Right atrium auricular region (tissue), 2 donors: ENCODE measurements at regions not wholly inside any gene's neighbourhood (a gene's known extent, or its start where the extent isn't known, plus 50 kb on each side); places are given as distances from the start of the nearest gene placed in this dataset.

ENCODE experiments used
- DNase-seq: peaks from one replicate; pipeline ENCODE4 v3.0.0-alpha.2; 2019; ENCODE audit warnings: low spot score
- H3K27ac ChIP-seq, 2 donors: fragments of 200-600 bp; sonication (generic); 1 replicate in 1 of 2; 2 replicates in 1 of 2; pipeline ENCODE4 v1.5.1; 2016 to 2019
- H3K27me3 ChIP-seq, 2 donors: fragments of 200-600 bp; sonication (generic); one replicate each; pipeline versions ENCODE4 v1.5.1 to v1.6.0; 2017 to 2019
- H3K36me3 ChIP-seq: fragments of 200-600 bp; sonication (generic); one replicate; pipeline ENCODE4 v1.5.1; 2016
- H3K4me1 ChIP-seq, 2 donors: fragments of 200-600 bp; sonication (generic); one replicate each; pipeline versions ENCODE4 v1.5.1 to v1.6.0; 2017 to 2019
- H3K4me3 ChIP-seq, 2 donors: fragments of 200-600 bp; sonication (generic); 1 replicate in 1 of 2; 2 replicates in 1 of 2; pipeline ENCODE4 v1.5.1; 2017 to 2019; ENCODE audit warnings: mild to moderate bottlenecking in 1 of 2, moderate library complexity in 1 of 2
- H3K9me3 ChIP-seq, 2 donors: fragments of 200-600 bp; sonication (generic); one replicate each; pipeline ENCODE4 v1.5.1; 2019
- TF ChIP-seq, protein P1 (sequence below), 2 donors: fragments of 200-600 bp; sonication (generic); IDR thresholded peaks; one replicate each; pipeline ENCODE4 v1.5.1; 2019; ENCODE audit warnings: antibody characterized with exemption in 2 of 2

DNA sequence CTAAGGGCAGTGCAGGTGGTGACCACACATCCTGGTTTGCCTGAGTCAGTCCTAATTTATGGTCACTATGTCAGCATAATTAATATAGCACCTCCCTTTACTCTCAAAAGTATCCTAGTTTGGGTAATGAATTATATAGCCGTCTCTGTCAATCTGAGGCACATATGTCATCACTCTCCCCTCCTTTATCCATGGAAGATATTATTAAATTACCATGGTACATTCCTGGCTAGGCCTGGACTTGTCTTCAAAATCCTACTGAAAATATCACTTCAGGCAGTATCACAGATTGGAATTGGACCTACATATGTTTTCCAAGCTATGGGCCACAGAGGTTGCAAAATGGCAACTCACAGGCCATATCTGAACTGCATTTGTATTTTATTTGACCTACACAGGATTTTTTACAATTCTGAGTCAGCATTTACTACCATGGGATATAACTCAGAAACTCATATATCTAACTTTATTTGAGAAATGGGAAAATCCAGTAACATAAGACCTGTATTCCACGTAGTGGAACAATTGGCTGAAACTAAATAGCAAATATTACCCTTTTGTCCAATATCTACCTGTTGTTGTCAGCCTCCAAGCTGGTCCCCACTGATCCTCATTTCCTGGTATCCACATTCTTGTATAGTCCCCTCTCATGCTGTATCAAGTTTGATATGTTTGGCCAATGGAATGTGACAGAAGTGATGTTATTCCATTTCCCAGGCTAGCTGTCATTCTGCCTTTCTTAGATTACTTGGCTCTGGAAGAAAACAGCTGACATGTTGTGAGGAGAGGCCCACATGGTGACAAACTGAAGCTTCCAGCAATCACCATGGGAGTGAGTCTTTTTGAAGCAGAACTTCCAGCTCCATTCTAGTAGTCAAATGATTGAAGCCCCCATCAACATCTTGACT is 102.5 kb upstream of the MDM1 start:
- Histone ChIP-seq H3K9me3 (peaks cover 0 to 7% of the 10 kb centered on the region in 2 donors), H3K27ac (no peak overlapping the region), H3K36me3 (no peaks in the 10 kb centered on the region), H3K4me3 (no peak overlapping the region), H3K27me3 (no peaks in the 10 kb centered on the region), H3K4me1 (no peaks in the 10 kb centered on the region)
- no peak for DNase-seq
- TF ChIP-seq, protein P1, sequence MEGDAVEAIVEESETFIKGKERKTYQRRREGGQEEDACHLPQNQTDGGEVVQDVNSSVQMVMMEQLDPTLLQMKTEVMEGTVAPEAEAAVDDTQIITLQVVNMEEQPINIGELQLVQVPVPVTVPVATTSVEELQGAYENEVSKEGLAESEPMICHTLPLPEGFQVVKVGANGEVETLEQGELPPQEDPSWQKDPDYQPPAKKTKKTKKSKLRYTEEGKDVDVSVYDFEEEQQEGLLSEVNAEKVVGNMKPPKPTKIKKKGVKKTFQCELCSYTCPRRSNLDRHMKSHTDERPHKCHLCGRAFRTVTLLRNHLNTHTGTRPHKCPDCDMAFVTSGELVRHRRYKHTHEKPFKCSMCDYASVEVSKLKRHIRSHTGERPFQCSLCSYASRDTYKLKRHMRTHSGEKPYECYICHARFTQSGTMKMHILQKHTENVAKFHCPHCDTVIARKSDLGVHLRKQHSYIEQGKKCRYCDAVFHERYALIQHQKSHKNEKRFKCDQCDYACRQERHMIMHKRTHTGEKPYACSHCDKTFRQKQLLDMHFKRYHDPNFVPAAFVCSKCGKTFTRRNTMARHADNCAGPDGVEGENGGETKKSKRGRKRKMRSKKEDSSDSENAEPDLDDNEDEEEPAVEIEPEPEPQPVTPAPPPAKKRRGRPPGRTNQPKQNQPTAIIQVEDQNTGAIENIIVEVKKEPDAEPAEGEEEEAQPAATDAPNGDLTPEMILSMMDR (IDR thresholded peaks at IDR 0.05): no peak

DNA sequence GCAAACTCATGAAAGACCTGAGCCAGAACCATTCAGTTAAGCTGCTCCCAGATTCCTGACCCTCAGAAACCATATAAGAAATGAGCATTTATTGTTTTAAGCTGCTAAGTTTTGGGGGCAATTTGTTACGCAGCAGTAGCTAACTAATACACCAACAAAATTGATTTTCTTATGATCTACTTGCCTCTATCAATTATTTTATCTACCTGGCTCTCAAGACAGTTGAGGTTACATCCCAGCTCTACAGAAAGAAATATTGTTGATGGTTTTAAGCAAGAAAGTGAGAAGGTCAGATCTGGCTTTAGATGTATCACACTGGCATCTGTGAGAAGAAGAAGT is 103.1 kb upstream of the MDM1 start:
- Histone ChIP-seq H3K9me3 (peaks cover 0 to 7% of the 10 kb centered on the region in 2 donors), H3K4me1 (no peaks in the 10 kb centered on the region), H3K4me3 (no peak overlapping the region), H3K27ac (no peak overlapping the region), H3K27me3 (no peaks in the 10 kb centered on the region), H3K36me3 (no peaks in the 10 kb centered on the region)
- DNase-seq: no peak
- TF ChIP-seq, protein P1 (IDR thresholded peaks at IDR 0.05): no peak

DNA sequence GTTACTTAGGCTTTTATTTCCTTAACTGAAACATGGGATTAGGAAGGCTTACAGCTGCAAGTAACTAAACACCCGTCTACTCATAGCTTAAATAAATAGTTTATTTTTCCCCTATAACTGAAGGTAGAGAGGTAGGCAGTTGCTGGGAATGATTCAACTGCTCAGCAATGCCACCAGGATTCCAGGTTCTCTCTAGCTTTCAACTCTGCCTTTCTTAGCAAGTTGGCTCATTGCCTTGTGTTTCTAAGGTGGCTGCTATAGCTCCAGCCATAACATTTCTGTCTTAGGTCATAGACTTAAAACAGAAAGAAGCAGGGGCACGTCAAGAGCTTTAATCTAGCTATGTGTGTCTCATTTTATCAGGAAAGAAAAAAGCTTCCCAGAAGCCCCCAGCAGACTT is 103.7 kb upstream of the MDM1 start:
- TF ChIP-seq, protein P1 (IDR thresholded peaks at IDR 0.05): no peak
- peaks cover 0 to 7% of the 10 kb centered on the region in 2 donors for H3K9me3 ChIP-seq
- no peaks in the 10 kb centered on the region for H3K27me3 ChIP-seq
- H3K4me1 ChIP-seq: no peaks in the 10 kb centered on the region
- H3K27ac ChIP-seq: no peak overlapping the region
- no peaks in the 10 kb centered on the region for H3K36me3 ChIP-seq
- DNase-seq: no peak
- no peak overlapping the region for H3K4me3 ChIP-seq

DNA sequence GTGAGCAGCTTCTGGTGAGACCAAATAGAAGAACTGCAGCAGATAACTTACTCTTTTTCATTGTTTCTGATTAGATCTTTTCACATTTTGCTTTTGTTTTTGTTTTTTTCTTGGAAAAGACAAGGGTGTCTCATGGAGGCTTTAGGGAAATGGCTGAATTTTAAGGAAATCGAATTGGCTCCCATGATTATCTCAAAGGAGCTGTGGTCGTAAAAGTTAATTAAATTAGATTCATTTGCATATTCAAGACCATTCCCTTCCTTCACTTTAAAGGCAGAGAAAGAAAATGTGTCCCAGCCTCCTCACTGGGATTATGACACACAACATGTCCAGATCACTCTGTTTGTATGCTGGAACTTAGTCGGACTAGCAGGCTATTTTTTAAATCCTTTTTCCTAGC is 106.4 kb upstream of the MDM1 start:
- no peak overlapping the region for H3K4me3 ChIP-seq
- TF ChIP-seq, protein P1 (IDR thresholded peaks at IDR 0.05): no peak
- H3K36me3 ChIP-seq: no peaks in the 10 kb centered on the region
- peaks cover 0 to 7% of the 10 kb centered on the region in 2 donors for H3K9me3 ChIP-seq
- no peak overlapping the region for H3K27ac ChIP-seq
- H3K27me3 ChIP-seq: no peaks in the 10 kb centered on the region
- no peak for DNase-seq
- H3K4me1 ChIP-seq: no peaks in the 10 kb centered on the region

DNA sequence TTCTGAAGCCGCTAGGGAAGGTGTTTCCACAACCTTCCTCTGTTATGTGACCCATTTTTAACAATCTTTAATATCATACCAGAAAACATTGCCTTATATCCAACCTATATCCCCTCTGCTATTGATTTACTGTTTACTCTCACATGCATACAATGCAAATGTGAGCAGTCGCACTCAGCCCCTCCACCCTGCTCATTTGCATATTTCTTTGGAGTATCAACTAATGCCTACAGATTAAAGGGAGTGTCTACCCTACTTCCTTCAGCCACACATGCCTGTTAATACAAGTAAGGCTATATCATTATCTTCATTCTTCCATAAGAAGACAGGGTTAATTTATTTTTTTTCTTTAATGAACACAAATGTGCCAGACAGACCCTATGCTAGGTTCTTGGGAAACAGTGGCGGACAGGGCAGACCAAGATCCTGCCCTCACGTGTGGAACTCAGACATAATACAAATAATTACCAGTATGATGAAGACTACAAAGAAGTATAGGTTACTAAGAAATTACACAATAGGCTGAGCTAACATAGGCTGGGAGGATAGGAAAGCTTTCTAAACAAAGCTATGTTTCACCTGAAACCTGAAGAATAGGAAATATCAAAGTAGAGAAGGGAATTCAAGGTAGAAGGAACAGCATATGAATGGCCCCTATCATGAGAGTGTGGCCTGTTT is 107.3 kb upstream of the MDM1 start:
- Histone ChIP-seq H3K27me3 (no peaks in the 10 kb centered on the region), H3K27ac (no peak overlapping the region), H3K4me1 (no peaks in the 10 kb centered on the region), H3K36me3 (no peaks in the 10 kb centered on the region), H3K9me3 (peaks cover 0 to 7% of the 10 kb centered on the region in 2 donors), H3K4me3 (no peak overlapping the region)
- TF ChIP-seq, protein P1 (IDR thresholded peaks at IDR 0.05): no peak
- no peak for DNase-seq
